GM12878 (cell line): ENCODE measurements at regions not wholly inside any gene's neighbourhood (a gene's known extent, or its start where the extent isn't known, plus 50 kb on each side); places are given as distances from the start of the nearest gene placed in this dataset.

Source experiments
- ATAC-seq: fragments of 200-7000 bp; cut with Tn5 transposase; 3 replicates; pipeline ENCODE4 v1.9.1; 2020; ENCODE audit warnings: mild to moderate bottlenecking, moderate library complexity
- BruUV-seq: library from RNA; stranded (reverse); fragments of 400-500 nt; replicated peaks from 2 replicates; lab custom pipeline; 2021; lab: Mats Ljungman, UMichigan
- CTCF ChIA-PET: fragments of 300-600 bp; sonication (Branson Sonifier 250); formaldehyde crosslinking; extraction: SDS; loops from one replicate; lab custom pipeline; 2021; ENCODE audit warnings: inconsistent platforms; lab: Yijun Ruan, JAX
- POLR2A ChIA-PET: fragments of 350-600 bp; formaldehyde crosslinking; extraction: SDS; loops from one replicate; lab custom pipeline; 2021; ENCODE audit warnings: inconsistent platforms; lab: Charles Lee
- RAD21 ChIA-PET: fragments of 300-600 bp; sonication (Branson Sonifier 250); formaldehyde crosslinking; loops from one replicate; lab custom pipeline; 2023; ENCODE audit warnings: antibody characterized with exemption; ENCODE audit not compliant: unreplicated experiment; lab: Charles Lee
- SMC1A ChIA-PET: fragments of 300-600 bp; sonication (Branson Sonifier 250); formaldehyde crosslinking; loops from one replicate; lab custom pipeline; 2023; ENCODE audit not compliant: unreplicated experiment, uncharacterized antibody; lab: Charles Lee
- DNase-seq: peaks from one replicate; pipeline ENCODE4 v3.0.0-alpha.2; 2011; ENCODE audit warnings: low read depth, low spot score
- FAIRE-seq: peaks from 3 replicates; lab custom pipeline; 2011; peaks lifted over from hg19 to GRCh38; lab: Jason Lieb, UNC
- H2AFZ ChIP-seq: 2 replicates; pipeline ENCODE4 v1.6.0; 2011; ENCODE audit warnings: low read depth, low read length, control low read depth; ENCODE audit not compliant: control insufficient read depth
- H3K27ac ChIP-seq: 2 replicates; pipeline ENCODE4 v1.5.1; 2011; ENCODE audit warnings: control low read depth; ENCODE audit not compliant: control insufficient read depth, insufficient read depth
- H3K27me3 ChIP-seq, 2 experiments: replicated peaks in 1 of 2; 2 replicates each; pipeline versions ENCODE4 v1.6.0 to v1.6.1; 2011; ENCODE audit warnings: low read length in 1 of 2; ENCODE audit not compliant: control insufficient read depth in 2 of 2, insufficient read depth in 2 of 2
- H3K36me3 ChIP-seq, 2 experiments: 2 replicates each; pipeline ENCODE4 v1.5.1; 2011; ENCODE audit warnings: low read length in 1 of 2; ENCODE audit not compliant: control insufficient read depth in 2 of 2, insufficient read depth in 2 of 2
- H3K4me1 ChIP-seq: 2 replicates; pipeline ENCODE4 v1.6.1; 2011; ENCODE audit warnings: mild to moderate bottlenecking, low read length, moderate library complexity, mixed read lengths; ENCODE audit not compliant: control insufficient read depth, insufficient read depth
- H3K4me2 ChIP-seq: 2 replicates; pipeline ENCODE4 v1.6.0; 2011; ENCODE audit warnings: control low read depth; ENCODE audit not compliant: control insufficient read depth, insufficient read depth
- H3K4me3 ChIP-seq: fragments of 200-600 bp; sonication (generic); 2 replicates; pipeline ENCODE4 v1.5.1; 2016
- H3K79me2 ChIP-seq: 2 replicates; pipeline ENCODE4 v1.6.0; 2011; ENCODE audit warnings: low read length; ENCODE audit not compliant: control insufficient read depth, insufficient read depth
- H3K9ac ChIP-seq: 2 replicates; pipeline ENCODE4 v1.8.0; 2011; ENCODE audit warnings: low read length, control low read depth, mixed read lengths; ENCODE audit not compliant: control insufficient read depth, insufficient read depth
- H3K9me3 ChIP-seq: replicated peaks from 3 replicates; pipeline ENCODE4 v1.5.1; 2011; ENCODE audit warnings: mild to moderate bottlenecking, low read length; ENCODE audit not compliant: control insufficient read depth, insufficient read depth
- H4K20me1 ChIP-seq: 2 replicates; pipeline ENCODE4 v1.6.0; 2011; ENCODE audit not compliant: control insufficient read depth, insufficient read depth
- BRCA1 ChIP-seq: IDR thresholded peaks from 2 replicates; pipeline ENCODE4 v1.6.1; 2011; ENCODE audit warnings: low read depth, low read length, improper control_type of control experiment
- MEF2B ChIP-seq: fragments of 450-650 bp; IDR thresholded peaks from 2 replicates; pipeline ENCODE4 v1.6.1; 2018; ENCODE audit warnings: mild to moderate bottlenecking, moderate library complexity; ENCODE audit not compliant: partially characterized antibody, poor library complexity, severe bottlenecking
- MYB ChIP-seq: fragments of 150-350 bp; IDR thresholded peaks from 2 replicates; pipeline ENCODE4 v1.6.1; 2014; ENCODE audit warnings: mild to moderate bottlenecking, low read depth, low read length, borderline replicate concordance
- WGBS: methylation state at CpG from one replicate; pipeline ENCODE4 v1.1.6; 2016; ENCODE audit warnings: low lambda C conversion rate; ENCODE audit not compliant: insufficient replicate concordance, insufficient coverage; ENCODE audit errors: missing lambda C conversion rate; 5-methylcytosine and 5-hydroxymethylcytosine counted together
- in situ Hi-C: fragments of 300-500 bp; cut with MboI; formaldehyde crosslinking; loops from 9 replicates; pipeline ENCODE4 v1.14.3; 2018; ENCODE audit warnings: mixed read lengths
- intact Hi-C: fragments of 100-400 bp; cut with micrococcal nuclease; formaldehyde crosslinking; loops from one replicate; pipeline ENCODE4 v1.14.2; 2022; ENCODE audit not compliant: unreplicated experiment
- TF ChIP-seq, protein P1 (sequence below): fragments of 450-650 bp; IDR thresholded peaks from 2 replicates; pipeline ENCODE4 v1.6.1; 2018; ENCODE audit warnings: mild to moderate bottlenecking, low read depth, moderate library complexity; ENCODE audit not compliant: partially characterized antibody

DNA sequence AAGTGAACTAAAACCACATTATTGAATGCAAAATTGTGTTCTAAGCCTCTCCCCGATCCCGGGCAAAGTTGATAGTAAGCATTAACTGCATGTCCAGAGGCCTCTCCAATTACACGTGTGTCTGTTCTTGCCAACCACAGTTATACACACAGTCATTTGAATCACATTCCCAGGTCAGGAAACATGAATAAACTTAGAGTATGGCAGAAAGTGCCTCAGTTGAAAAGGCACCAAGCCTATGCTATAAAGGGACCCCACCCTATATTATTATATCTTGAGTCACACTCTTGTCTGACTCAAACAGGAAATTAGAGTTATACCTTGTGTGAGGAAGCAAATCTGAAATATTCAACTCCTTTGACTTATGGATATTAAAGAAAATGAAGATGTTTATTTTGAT, 128.3 kb upstream of the STXBP6 start:
- ATAC-seq (no peak), DNase-seq (no peak), FAIRE-seq (no peak)
- POLR2A ChIA-PET = no interaction called here
- no TSS peak for BruUV-seq
- SMC1A ChIA-PET = no interaction called here
- H2AFZ ChIP-seq = no peak overlapping the region
- intact Hi-C loops (no loop called here), in situ Hi-C loops (no loop called here)
- no peak overlapping the region for H3K9ac ChIP-seq
- RAD21 ChIA-PET = interaction anchor here (0.7 kb wide), 1 partner anchor 372 kb away, joined by 3 read pairs; no protein-coding TSS in a partner anchor
- H3K4me1 ChIP-seq = no peaks in the 10 kb centered on the region
- H3K27me3 ChIP-seq = no peaks in the 10 kb centered on the region
- TF ChIP-seq BRCA1 (no peak), MEF2B (no peak), MYB (no peak)
- TF ChIP-seq, protein P1, sequence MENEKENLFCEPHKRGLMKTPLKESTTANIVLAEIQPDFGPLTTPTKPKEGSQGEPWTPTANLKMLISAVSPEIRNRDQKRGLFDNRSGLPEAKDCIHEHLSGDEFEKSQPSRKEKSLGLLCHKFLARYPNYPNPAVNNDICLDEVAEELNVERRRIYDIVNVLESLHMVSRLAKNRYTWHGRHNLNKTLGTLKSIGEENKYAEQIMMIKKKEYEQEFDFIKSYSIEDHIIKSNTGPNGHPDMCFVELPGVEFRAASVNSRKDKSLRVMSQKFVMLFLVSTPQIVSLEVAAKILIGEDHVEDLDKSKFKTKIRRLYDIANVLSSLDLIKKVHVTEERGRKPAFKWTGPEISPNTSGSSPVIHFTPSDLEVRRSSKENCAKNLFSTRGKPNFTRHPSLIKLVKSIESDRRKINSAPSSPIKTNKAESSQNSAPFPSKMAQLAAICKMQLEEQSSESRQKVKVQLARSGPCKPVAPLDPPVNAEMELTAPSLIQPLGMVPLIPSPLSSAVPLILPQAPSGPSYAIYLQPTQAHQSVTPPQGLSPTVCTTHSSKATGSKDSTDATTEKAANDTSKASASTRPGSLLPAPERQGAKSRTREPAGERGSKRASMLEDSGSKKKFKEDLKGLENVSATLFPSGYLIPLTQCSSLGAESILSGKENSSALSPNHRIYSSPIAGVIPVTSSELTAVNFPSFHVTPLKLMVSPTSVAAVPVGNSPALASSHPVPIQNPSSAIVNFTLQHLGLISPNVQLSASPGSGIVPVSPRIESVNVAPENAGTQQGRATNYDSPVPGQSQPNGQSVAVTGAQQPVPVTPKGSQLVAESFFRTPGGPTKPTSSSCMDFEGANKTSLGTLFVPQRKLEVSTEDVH = no peak
- H4K20me1 ChIP-seq = no peaks in the 10 kb centered on the region
- 59% methylated on average over 3 of the region's 3 CpGs for WGBS
- no peak overlapping the region for H3K27ac ChIP-seq
- H3K4me3 ChIP-seq = no peak overlapping the region
- H3K79me2 ChIP-seq = no peaks in the 10 kb centered on the region
- no peaks in the 10 kb centered on the region for H3K9me3 ChIP-seq
- H3K36me3 ChIP-seq = no peaks in the 10 kb centered on the region
- CTCF ChIA-PET = no interaction called here
- H3K4me2 ChIP-seq = no peak overlapping the region
